ENCODE measurements at regions not wholly inside any gene's neighbourhood (a gene's known extent, or its start where the extent isn't known, plus 50 kb on each side); places are given as distances from the start of the nearest gene placed in this dataset.

GRCh38 chr1:82086739-82087138 is 286.0 kb downstream of the ADGRL2 start:
- H3K27me3 Mint-ChIP-seq (ENCODE audit: low read depth): no peaks in the 10 kb centered on the region
- no peak overlapping the region for H3K4me3 Mint-ChIP-seq
- ChIA-PET POLR2A (no interaction called here), CTCF (no interaction called here)
- no peaks in the 10 kb centered on the region for H3K36me3 Mint-ChIP-seq
- no peak overlapping the region for H3K27ac Mint-ChIP-seq
- TF ChIP-seq GTF2I (CRISPR knock-in tag; conservative IDR thresholded peaks at IDR 0.05) (no peak), PRRX2 (CRISPR knock-in tag; IDR thresholded peaks at IDR 0.05) (no peak), CREM (CRISPR knock-in tag; IDR thresholded peaks at IDR 0.05) (no peak), ATF3 (CRISPR knock-in tag; conservative IDR thresholded peaks at IDR 0.05) (no peak), PREB (CRISPR knock-in tag; IDR thresholded peaks at IDR 0.05; ENCODE audit: borderline replicate concordance) (no peak), TEAD1 (CRISPR knock-in tag; IDR thresholded peaks at IDR 0.05) (no peak), ARID4B (CRISPR knock-in tag; IDR thresholded peaks at IDR 0.05; ENCODE audit: borderline replicate concordance) (no peak), NR3C1 (CRISPR knock-in tag; conservative IDR thresholded peaks at IDR 0.05; ENCODE audit: low read depth) (no peak), ZNF219 (CRISPR knock-in tag; IDR thresholded peaks at IDR 0.05; ENCODE audit: borderline replicate concordance) (no peak), ZNF263 (CRISPR knock-in tag; IDR thresholded peaks at IDR 0.05; ENCODE audit: low read depth) (no peak), KAT7 (CRISPR knock-in tag; IDR thresholded peaks at IDR 0.05; ENCODE audit: borderline replicate concordance) (no peak), TCF7 (CRISPR knock-in tag; IDR thresholded peaks at IDR 0.05; ENCODE audit: low read depth) (no peak)
- no peaks in the 10 kb centered on the region; the same call in 1 of the 2 replicates for H3K9me3 Mint-ChIP-seq
- DNase-seq (ENCODE audit: low spot score) (no peak), ATAC-seq (no peak)
- H3K4me1 Mint-ChIP-seq: peaks cover 4% of the 10 kb centered on the region

- H3K27ac Mint-ChIP-seq: no peak overlapping the region
- peaks cover 14% of the 10 kb centered on the region for H3K4me1 Mint-ChIP-seq
- no peak overlapping the region for H3K4me3 Mint-ChIP-seq
- ATAC-seq (no peak), DNase-seq (ENCODE audit: low spot score) (no peak)
- H3K36me3 Mint-ChIP-seq: no peaks in the 10 kb centered on the region
- CTCF ChIA-PET: no interaction called here
- POLR2A ChIA-PET: no interaction called here
- no peaks in the 10 kb centered on the region for H3K27me3 Mint-ChIP-seq (ENCODE audit: low read depth)
- no peaks in the 10 kb centered on the region for H3K9me3 Mint-ChIP-seq
- TF ChIP-seq RORB (CRISPR knock-in tag; IDR thresholded peaks at IDR 0.05) (no peak), ARID4B (CRISPR knock-in tag; IDR thresholded peaks at IDR 0.05; ENCODE audit: borderline replicate concordance) (no peak), E2F5 (CRISPR knock-in tag; IDR thresholded peaks at IDR 0.05) (no peak), ZNF512 (CRISPR knock-in tag; IDR thresholded peaks at IDR 0.05; ENCODE audit: borderline replicate concordance) (no peak), SMAD3 (CRISPR knock-in tag; IDR thresholded peaks at IDR 0.05; ENCODE audit: borderline replicate concordance) (no peak), PRRX2 (CRISPR knock-in tag; IDR thresholded peaks at IDR 0.05) (no peak), ZBTB43 (CRISPR knock-in tag; IDR thresholded peaks at IDR 0.05) (no peak), ZNF232 (CRISPR knock-in tag; IDR thresholded peaks at IDR 0.05) (no peak), CBFB (CRISPR knock-in tag; IDR thresholded peaks at IDR 0.05; ENCODE audit: low read depth) (no peak), E2F1 (CRISPR knock-in tag; IDR thresholded peaks at IDR 0.05) (no peak), ZNF671 (CRISPR knock-in tag; IDR thresholded peaks at IDR 0.05) (no peak)
These were observed 278.9 kb downstream of the ADGRL2 start for GRCh38 chr1:82079607-82080006.
